LNCAP (cell line): ENCODE measurements at regions not wholly inside any gene's neighbourhood (a gene's known extent, or its start where the extent isn't known, plus 50 kb on each side); places are given as distances from the start of the nearest gene placed in this dataset.

Source experiments
- TF ChIP-seq, protein P1 (sequence below): fragments of 450-650 bp; IDR thresholded peaks from 2 replicates; pipeline ENCODE4 v1.5.1; 2017; ENCODE audit warnings: mild to moderate bottlenecking

DNA sequence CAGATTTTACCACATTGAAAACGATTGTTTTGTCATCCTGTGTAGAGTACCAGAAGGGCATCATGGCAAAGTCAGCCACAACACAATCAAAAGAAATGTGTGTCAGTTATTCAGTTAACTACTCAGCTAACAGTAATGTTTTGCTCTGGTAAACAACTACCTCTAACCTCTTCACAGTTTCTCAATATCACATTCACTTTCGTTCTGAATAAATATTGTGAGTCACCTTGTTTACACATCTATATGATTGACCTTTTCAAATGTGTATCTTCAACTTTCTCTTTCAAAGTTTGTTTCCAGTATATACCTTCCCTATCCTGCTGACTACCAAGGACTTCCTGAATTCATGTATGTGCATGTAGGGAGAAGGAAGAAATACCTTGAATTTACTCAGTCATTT, 216.6 kb upstream of the UFL1 start:
- TF ChIP-seq, protein P1, sequence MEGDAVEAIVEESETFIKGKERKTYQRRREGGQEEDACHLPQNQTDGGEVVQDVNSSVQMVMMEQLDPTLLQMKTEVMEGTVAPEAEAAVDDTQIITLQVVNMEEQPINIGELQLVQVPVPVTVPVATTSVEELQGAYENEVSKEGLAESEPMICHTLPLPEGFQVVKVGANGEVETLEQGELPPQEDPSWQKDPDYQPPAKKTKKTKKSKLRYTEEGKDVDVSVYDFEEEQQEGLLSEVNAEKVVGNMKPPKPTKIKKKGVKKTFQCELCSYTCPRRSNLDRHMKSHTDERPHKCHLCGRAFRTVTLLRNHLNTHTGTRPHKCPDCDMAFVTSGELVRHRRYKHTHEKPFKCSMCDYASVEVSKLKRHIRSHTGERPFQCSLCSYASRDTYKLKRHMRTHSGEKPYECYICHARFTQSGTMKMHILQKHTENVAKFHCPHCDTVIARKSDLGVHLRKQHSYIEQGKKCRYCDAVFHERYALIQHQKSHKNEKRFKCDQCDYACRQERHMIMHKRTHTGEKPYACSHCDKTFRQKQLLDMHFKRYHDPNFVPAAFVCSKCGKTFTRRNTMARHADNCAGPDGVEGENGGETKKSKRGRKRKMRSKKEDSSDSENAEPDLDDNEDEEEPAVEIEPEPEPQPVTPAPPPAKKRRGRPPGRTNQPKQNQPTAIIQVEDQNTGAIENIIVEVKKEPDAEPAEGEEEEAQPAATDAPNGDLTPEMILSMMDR = no peak

DNA sequence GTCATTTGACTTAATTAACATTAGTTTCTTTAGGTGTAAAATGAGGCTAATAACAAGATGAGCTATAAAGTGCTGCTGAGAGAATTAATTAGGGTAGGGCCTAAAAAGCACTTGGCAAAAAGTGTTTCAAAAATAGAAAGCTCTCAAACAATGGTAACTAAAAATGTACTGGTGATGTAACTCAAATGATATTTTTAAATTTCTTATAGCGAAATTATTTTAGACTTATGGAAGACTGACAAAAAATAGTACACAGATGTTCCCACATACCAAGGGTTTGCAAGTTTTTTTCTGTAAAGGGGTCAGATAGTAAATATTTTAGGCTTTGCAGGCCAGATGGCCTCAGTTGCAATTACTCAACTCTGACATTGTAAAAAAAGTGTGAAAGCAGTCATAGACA, 190.7 kb upstream of the UFL1 start:
- TF ChIP-seq, protein P1 = no peak

DNA sequence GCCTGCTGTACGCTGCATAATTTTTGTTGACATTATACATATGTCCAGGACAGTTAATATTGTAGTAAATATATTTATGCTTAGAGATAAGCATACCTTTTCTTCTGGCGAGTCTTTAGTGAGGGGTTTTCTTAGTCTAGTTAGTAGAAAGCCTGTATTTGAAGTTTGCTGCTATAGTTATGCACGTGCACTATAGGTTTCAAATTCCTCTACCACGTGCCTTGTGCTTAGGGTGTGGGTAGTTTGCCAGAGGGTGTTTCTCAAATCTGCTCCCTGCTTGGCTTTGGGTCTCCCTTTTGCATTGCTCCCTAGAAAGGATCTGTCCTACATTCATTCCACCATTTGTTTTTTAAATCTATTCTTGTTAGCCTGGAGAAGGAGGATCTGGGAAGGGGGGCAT, 181.4 kb upstream of the UFL1 start:
- TF ChIP-seq, protein P1 = no peak

DNA sequence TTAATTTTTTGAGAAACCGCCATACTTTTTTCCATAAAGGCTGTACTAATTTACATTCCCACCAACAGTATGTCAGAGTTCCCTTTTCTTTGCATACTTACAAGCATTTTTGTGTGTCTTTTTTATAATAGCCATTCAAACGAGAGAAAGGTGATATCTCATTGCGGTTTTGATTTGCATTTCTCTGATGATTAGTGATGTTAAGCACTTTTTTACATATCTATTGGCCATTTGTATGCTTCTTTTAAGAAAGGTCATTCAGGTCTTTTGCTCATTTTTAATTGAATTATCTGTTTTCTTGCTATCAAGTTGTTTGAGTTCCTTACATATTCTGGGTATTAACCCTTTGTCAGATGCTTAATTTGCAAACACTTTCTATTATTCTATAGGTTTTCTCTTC, 176.1 kb upstream of the UFL1 start:
- TF ChIP-seq, protein P1 = no peak

DNA sequence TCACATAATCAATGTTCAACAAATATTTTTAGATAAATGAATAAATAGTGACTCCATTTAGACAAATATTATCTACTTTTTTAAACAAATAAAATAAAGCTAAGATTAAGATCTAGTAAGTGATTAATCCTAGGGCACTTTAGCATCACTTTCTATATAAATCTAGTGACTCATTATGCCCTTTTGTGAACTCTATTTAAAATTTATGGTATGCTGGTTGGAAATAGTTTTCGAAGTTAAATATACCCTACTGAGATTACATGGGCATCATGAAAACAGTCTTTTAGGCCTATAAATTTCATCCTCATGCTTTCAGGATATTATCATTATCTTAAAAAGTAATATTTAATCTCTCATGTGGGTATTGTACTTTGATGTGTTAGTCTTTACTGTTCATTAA, 140.4 kb upstream of the UFL1 start:
- TF ChIP-seq, protein P1 = no peak

DNA sequence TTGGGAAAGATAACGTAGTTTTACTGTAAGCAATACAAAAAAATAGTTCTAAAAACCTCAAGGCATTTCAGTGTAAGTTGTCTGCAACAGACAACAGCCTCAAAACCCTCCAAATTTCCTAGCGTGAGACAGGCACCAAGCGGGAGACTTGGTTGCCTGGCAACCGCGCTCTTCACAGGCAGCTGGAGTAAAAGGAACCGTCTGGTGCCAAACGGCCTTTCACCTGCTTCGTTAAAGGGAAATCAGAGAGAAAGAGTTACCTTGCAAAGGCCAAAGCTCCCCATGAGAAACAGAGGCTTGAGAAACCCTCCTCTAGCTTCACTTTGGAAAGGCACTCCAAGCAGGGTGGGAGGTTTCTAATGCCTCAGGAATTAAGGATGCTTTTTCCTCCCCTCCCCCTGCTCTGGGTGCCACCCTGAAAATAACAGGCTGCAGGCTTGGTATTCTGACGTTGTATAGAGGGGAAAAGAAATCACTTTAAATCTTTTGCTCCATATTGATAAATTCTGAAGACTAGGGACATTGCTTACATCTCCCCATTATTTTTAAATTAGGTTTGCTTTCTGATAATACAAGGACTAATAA, 129.7 kb upstream of the UFL1 start:
- TF ChIP-seq, protein P1 = no peak

DNA sequence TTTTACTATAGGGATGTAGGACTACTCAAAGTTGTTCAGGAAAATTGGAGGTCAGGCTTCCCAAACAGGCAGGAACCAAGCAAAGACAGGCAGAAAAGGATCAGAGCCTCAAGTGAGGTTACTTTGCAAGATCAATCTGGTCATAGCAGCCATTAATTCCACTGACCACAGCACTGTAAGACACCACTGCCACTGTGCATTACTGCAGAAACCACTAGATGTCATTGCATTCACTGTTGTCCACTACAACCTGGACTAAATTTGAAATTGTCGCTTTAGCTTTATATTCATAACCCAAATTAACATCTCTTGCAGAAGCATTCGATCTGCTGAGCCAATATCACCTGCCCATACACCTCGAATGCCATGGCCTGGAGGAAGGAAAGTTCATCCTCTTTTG, 126.9 kb upstream of the UFL1 start:
- TF ChIP-seq, protein P1 = peak; percentile 82

DNA sequence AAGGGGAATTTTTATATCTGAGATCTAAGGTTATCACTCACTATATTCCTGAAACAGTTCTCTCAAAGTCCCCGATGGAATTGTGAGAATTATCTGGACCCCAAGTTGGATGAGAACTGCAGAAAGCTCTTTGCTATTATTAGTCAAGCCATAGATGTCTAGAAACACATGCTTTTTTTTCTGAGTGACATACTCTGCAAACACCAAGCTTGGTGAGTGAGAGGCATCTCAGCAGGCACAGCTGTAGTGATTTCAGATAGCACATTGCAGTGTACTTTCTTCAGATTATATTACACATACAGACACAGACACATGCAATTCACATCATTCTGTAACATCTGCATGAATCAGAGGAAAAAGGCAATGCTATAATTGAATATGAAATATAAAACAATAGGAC, 111.1 kb upstream of the UFL1 start:
- TF ChIP-seq, protein P1 = no peak
